ENCODE measurements at regions not wholly inside any gene's neighbourhood (a gene's known extent, or its start where the extent isn't known, plus 50 kb on each side); places are given as distances from the start of the nearest gene placed in this dataset.
"Not testable (repeated sequence)": the region's sequence is repeated elsewhere in the genome, so short reads cannot be mapped to it uniquely, and the experiment has no call there.

- 57% methylated on average over 25 of the region's 36 CpGs for WGBS
- H3K4me3 ChIP-seq (ENCODE audit: low read length in 2 of 2); DNase-seq (ENCODE audit: low read depth in 6 of 9, low spot score in 9 of 9); H3K27me3 ChIP-seq (ENCODE audit: control insufficient read depth in 2 of 2, insufficient read depth in 1 of 2, low read length in 1 of 2); H3K27ac ChIP-seq (ENCODE audit: low read depth in 1 of 2, low read length in 1 of 2); H3K4me1 ChIP-seq (ENCODE audit: control insufficient read depth in 2 of 2, insufficient read depth in 2 of 2, low read length in 2 of 2); H3K9me3 ChIP-seq (ENCODE audit: control insufficient read depth in 2 of 2, insufficient read depth in 1 of 2, low read length in 1 of 2); H3K36me3 ChIP-seq (ENCODE audit: control insufficient read depth in 2 of 2, insufficient read depth in 2 of 2, low read length in 1 of 2): not testable (repeated sequence)
Measured at GRCh38 chr16:32202585-32202984, 50.5 kb upstream of the TP53TG3D start.
